GM10266 (cell line): ENCODE measurements at regions not wholly inside any gene's neighbourhood (a gene's known extent, or its start where the extent isn't known, plus 50 kb on each side); places are given as distances from the start of the nearest gene placed in this dataset.

Experiments used
- DNase-seq: peaks from one replicate; pipeline ENCODE4 v3.0.0; 2012; ENCODE audit errors: extremely low spot score
- CTCF ChIP-seq: IDR thresholded peaks from 2 replicates; pipeline ENCODE4 v1.5.1; 2012; ENCODE audit warnings: mild to moderate bottlenecking, low read depth; ENCODE audit not compliant: control insufficient read depth, insufficient read depth; ENCODE audit errors: missing control alignments

- DNase-seq, result no peak
- TF ChIP-seq CTCF, result no peak
Measured at GRCh38 chr6:48859562-48860123, 603.4 kb downstream of the MMUT start.

DNA sequence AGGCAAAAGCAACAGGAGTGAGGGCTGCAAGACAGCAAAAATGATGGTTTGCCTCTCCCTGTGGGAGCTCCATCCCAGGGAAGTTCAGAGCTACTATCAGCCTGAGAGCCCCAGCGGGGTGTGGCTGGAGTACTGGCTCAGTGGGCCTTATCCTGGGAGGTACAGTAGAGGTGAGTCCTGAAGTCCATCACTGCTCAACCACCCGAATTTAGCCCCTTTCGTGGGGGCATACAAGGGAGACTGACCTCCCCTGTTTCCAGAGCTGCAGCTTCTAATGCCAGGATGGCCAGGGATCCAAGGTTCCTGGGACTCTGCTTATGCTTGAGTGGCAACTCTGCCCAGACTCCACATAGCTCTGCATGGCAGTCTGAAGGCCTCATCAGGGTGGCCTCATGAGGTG, 617.8 kb downstream of the MMUT start:
- DNase-seq, result no peak
- TF ChIP-seq CTCF, result no peak

DNA sequence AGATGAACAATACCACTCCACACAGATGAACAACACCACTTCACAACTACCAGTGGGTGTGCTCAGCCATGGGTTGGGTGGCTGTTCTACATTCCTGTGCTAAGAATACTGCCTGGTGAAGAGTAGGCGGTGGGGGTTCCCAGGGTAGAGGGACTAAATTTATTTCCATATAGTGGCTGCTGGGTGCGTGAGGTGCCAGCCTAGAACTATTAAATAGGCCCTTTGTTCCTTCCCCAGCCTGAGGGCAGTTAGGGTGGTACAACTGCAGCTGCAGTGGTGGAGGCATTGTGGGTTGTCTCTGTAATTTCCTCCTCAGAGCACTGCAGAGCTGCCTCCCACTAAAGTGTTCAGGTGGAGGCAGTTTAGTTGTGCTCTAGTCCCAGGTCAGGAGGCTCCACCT, 618.4 kb downstream of the MMUT start:
- TF ChIP-seq CTCF, result no peak
- no peak for DNase-seq

GRCh38 chr6:48840896-48841295, 622.2 kb downstream of the MMUT start:
- no peak for TF ChIP-seq CTCF
- no peak for DNase-seq

DNA sequence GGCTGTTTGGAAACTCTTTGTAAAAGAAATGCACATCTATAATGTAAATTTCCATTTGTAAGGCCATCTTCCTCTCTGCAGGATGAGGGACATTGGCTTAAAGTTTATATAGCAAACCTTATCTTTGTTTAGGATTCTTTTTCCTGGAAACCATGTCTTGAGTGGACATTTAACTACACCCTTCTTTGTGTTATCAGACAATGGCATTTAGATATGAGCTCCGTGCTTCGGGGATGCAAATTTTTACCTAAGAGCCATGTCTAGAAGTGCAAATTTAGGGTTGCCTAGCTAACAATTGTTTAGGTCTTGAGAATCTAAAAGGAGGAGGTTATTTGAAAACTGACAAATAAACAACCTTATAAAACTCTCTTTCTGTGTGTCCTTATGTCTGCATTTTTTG, 623.8 kb downstream of the MMUT start:
- TF ChIP-seq CTCF, result no peak
- no peak for DNase-seq

DNA sequence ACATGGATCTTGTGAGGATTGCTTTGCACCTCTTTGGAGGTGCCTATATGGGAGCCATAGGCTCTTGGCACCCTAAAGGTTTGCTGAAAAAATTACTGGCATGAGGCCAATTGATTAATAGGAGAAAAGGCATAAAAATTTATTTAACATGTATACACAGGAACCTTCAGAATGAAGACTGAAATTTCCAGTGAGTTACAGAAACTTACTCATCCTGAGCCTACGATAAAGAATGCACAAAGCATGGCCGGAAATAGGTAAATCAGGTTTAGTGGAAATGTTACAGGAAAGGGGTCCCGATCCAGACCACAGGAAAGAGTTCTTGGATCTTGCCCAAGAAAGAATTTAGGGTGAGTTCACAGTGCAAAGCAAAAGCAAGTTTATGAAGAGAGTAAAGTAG, 625.3 kb downstream of the MMUT start:
- DNase-seq, result no peak
- no peak for TF ChIP-seq CTCF

DNA sequence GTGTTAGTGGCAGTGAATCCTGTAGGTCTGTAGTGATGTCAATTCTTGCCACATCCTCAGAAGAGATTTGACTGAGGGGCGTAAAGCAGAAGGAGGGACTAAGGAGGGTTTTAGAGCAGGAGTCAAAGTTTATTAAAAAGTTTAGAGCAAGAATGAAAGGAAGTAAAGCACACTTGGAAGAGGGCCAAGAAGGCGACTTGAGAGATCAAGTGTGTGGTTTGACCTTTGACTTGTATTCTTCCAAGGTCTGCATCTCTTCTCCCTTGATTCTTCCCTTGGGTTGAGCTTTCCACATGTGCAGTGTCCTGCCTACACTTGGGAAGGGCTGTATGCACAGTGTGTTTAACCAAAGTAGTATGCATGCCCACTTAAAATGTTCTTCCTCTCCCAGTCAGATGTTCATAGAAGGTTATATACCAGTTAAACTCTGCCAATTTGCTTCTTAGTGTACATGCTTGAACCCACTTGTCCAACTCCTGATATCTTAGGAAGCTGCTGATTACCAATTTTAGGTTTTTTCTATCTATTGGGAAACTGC, 627.6 kb downstream of the MMUT start:
- TF ChIP-seq CTCF, result no peak
- DNase-seq, result no peak
